ENCODE measurements at regions not wholly inside any gene's neighbourhood (a gene's known extent, or its start where the extent isn't known, plus 50 kb on each side); places are given as distances from the start of the nearest gene placed in this dataset.

DNA sequence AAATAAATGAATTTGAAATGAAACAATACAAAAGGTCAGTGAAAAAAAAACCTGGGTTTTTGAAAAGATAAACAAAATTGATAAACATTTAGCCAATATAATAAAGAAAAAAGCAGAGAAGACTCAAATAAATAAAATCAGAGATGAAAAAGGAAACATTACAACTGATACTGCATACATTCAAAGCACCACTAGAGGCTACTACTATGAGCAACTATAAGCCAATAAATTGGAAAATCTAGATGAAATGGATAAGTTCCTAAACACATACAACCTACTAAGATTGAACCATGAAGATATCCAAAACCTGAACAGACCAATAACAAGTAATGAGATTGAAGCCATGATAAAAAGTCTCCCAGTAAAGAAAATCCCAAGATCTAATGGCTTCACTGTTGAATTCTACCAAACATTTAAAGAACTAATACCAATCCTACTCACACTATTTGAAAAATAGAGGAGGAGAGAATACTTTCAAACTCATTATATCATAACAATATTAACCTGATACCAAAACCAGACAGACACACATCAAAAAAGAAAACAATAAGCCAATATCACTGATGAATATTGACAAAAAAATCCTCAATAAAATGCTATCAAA is 80.8 kb upstream of the CERS6 start:
- H3K4me3 ChIP-seq = no peak overlapping the region
- H3K27me3 ChIP-seq = no peaks in the 10 kb centered on the region
- no peaks in the 10 kb centered on the region for H3K4me1 ChIP-seq
- peaks cover 0 to 15% (median 0%) of the 10 kb centered on the region in 4 donors for H3K9me3 ChIP-seq
- DNase-seq (ENCODE audit: low spot score in 2 of 2) = no peak
- TF ChIP-seq POLR2A (IDR thresholded peaks at IDR 0.05) = no peak
- TF ChIP-seq, protein P1, sequence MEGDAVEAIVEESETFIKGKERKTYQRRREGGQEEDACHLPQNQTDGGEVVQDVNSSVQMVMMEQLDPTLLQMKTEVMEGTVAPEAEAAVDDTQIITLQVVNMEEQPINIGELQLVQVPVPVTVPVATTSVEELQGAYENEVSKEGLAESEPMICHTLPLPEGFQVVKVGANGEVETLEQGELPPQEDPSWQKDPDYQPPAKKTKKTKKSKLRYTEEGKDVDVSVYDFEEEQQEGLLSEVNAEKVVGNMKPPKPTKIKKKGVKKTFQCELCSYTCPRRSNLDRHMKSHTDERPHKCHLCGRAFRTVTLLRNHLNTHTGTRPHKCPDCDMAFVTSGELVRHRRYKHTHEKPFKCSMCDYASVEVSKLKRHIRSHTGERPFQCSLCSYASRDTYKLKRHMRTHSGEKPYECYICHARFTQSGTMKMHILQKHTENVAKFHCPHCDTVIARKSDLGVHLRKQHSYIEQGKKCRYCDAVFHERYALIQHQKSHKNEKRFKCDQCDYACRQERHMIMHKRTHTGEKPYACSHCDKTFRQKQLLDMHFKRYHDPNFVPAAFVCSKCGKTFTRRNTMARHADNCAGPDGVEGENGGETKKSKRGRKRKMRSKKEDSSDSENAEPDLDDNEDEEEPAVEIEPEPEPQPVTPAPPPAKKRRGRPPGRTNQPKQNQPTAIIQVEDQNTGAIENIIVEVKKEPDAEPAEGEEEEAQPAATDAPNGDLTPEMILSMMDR (IDR thresholded peaks at IDR 0.05) = peak in 2 of 5 experiments; percentile 17 to 20
- H3K27ac ChIP-seq = no peak overlapping the region
- H3K36me3 ChIP-seq = no peaks in the 10 kb centered on the region

DNA sequence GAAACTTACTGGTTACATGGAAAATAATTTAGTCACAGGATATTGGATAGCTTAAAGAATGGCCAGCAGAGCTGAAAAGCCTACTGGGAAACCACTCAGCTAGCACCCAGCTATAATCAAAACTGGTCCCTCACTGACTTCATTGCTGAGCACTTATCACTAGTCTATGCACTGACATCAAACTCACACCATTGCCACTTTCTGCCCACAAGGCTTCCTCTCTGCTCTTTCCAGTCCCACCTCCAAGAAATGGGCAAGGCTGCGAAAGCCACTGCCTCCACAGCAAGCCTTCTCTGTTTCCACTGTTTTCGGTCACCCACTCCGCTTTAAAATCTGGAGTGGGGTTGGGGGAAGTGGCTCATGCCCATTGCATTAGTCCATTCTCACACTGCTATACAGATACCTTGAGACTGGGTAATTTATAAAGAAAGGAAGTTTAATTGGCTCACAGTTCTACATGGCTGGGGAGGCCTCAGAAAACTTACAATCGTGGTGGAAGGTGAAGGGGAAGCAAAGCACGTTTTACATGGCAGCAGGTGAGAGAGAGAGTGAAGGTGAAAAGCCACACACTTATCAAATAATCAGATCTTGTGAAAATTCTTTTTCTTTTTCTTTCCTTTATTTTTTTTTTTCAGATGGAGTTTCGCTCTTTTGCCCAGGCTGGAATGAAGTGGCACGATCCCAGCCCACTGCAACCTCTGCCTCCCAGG is 77.0 kb upstream of the CERS6 start:
- H3K27me3 ChIP-seq = no peaks in the 10 kb centered on the region

DNA sequence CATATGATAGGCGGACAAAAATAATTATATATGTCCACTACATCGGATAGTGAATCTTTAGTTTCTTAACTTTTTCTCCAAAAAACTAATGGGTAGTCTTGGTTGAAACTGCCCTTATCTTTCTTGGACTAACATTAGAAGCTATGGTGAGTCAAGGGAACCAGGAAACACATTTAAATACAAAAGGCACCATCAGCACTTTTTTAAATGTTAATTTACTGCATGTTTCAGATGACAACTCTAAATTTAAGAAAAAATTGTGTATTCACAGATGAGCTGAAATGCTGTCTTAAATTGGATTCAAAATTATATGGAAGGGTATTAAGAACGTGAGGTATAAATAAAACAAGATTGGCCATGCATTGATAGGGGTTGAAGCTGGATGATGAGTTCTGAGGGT is 75.6 kb upstream of the CERS6 start:
- no peak overlapping the region for H3K4me3 ChIP-seq
- WGBS, 2 donors = 94% methylated on average over 3 of the region's 3 CpGs
- DNase-seq (ENCODE audit: low spot score in 2 of 2) = no peak
- no peak for TF ChIP-seq POLR2A (IDR thresholded peaks at IDR 0.05)
- TF ChIP-seq, protein P1 (IDR thresholded peaks at IDR 0.05) = no peak
- TF ChIP-seq EP300 (IDR thresholded peaks at IDR 0.05) = no peak
- no peaks in the 10 kb centered on the region for H3K36me3 ChIP-seq
- no peak overlapping the region for H3K27ac ChIP-seq
- H3K27me3 ChIP-seq = no peaks in the 10 kb centered on the region
- no peaks in the 10 kb centered on the region for H3K4me1 ChIP-seq
- peaks cover 0 to 9% (median 0%) of the 10 kb centered on the region in 4 donors for H3K9me3 ChIP-seq

More for the DNA sequence above, 77.0 kb upstream of the CERS6 start:
- no peak overlapping the region for H3K4me3 ChIP-seq
- H3K4me1 ChIP-seq = no peaks in the 10 kb centered on the region
- DNase-seq (ENCODE audit: low spot score in 2 of 2) = no peak
- no peak overlapping the region for H3K27ac ChIP-seq
- WGBS, 2 donors = 91% methylated on average over 7 of the region's 7 CpGs
- H3K36me3 ChIP-seq = no peaks in the 10 kb centered on the region
- no peak for TF ChIP-seq EP300 (IDR thresholded peaks at IDR 0.05)
- no peak for TF ChIP-seq POLR2A (IDR thresholded peaks at IDR 0.05)
- peaks cover 0 to 14% (median 0%) of the 10 kb centered on the region in 4 donors for H3K9me3 ChIP-seq

DNA sequence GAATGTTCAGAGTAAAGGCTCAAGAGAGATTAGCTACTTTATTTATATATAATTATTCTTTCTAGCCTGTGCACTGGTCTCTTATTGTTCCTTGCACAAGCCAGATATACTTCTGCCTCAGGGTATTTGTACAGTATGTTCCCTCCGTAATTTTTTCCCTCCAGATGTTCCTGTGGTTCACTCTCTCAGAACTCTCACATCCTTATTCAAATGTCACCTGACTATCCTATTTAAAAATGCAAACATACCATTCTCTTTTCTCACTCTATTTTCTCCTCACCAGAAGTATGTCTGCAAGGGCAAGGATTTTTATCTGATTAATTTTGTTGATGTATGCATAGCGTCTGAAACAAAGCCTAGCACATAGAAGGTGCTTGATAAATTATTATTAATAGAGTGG is 64.0 kb upstream of the CERS6 start:
- no peaks in the 10 kb centered on the region for H3K4me1 ChIP-seq
- H3K4me3 ChIP-seq = no peak overlapping the region
- H3K36me3 ChIP-seq = no peaks in the 10 kb centered on the region
- DNase-seq (ENCODE audit: low spot score in 2 of 2) = no peak
- H3K27ac ChIP-seq = no peak overlapping the region
- H3K9me3 ChIP-seq = no peaks in the 10 kb centered on the region
- H3K27me3 ChIP-seq = no peaks in the 10 kb centered on the region
- 53 to 57% methylated on average over 2 of the region's 2 CpGs for WGBS, 2 donors
- TF ChIP-seq EP300 (IDR thresholded peaks at IDR 0.05) = no peak
- no peak for TF ChIP-seq POLR2A (IDR thresholded peaks at IDR 0.05)
- TF ChIP-seq, protein P1 (IDR thresholded peaks at IDR 0.05) = no peak

DNA sequence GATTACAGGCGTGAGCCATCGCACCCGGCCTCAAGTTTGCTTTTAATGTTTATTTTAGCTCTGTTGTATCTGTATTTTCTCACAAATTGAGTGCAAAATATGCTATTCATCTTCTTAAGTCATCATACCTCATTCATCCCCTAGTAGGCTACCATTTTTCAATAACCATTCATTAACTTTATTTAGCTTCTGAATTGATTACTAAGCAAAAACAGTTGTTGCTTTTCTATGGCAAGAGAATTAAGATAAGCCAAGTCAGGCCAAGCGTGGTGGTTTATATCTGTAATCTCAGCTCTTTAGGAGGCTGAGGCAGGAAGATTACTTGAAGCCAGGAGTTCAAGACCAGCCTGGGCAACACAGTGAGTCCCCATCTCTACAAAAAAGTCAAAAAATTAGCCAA is 63.3 kb upstream of the CERS6 start:
- Histone ChIP-seq H3K4me3 (no peak overlapping the region), H3K4me1 (no peaks in the 10 kb centered on the region), H3K36me3 (no peaks in the 10 kb centered on the region), H3K9me3 (no peaks in the 10 kb centered on the region), H3K27ac (no peak overlapping the region), H3K27me3 (no peaks in the 10 kb centered on the region)
- WGBS, 2 donors = 95 to 96% methylated on average over 4 of the region's 4 CpGs
- TF ChIP-seq POLR2A (IDR thresholded peaks at IDR 0.05) (no peak), EP300 (IDR thresholded peaks at IDR 0.05) (no peak)
- TF ChIP-seq, protein P1 (IDR thresholded peaks at IDR 0.05) = no peak
- no peak for DNase-seq (ENCODE audit: low spot score in 2 of 2)
